ENCODE measurements at regions not wholly inside any gene's neighbourhood (a gene's known extent, or its start where the extent isn't known, plus 50 kb on each side); places are given as distances from the start of the nearest gene placed in this dataset.

- BruUV-seq (replicated peaks): no TSS peak
- no peaks in the 10 kb centered on the region for H3K9me3 ChIP-seq (ENCODE audit: control insufficient read depth in 1 of 2, insufficient read depth in 1 of 2, low read depth in 1 of 2, low read length in 2 of 2)
- ATAC-seq: no peak
- RAD21 ChIA-PET (ENCODE audit: low non-redundant PET in 1 of 2, low total read pairs in 2 of 2, uncharacterized antibody in 2 of 2, unreplicated experiment in 2 of 2): no interaction called here
- intact Hi-C loops (cut with micrococcal nuclease): no loop called here
- no peak overlapping the region for H2AFZ ChIP-seq (ENCODE audit: low read depth, low read length, poor library complexity, severe bottlenecking)
- CTCF ChIA-PET: no interaction called here
- no peaks in the 10 kb centered on the region for H3K79me2 ChIP-seq (ENCODE audit: insufficient read depth, low read length)
- H4K20me1 ChIP-seq (ENCODE audit: insufficient read depth): no peaks in the 10 kb centered on the region
- H3K4me1 ChIP-seq (ENCODE audit: control insufficient read depth in 1 of 2, insufficient read depth in 2 of 2, low read length in 2 of 2): no peaks in the 10 kb centered on the region
- no peaks in the 10 kb centered on the region for H3K9me2 ChIP-seq (ENCODE audit: insufficient read depth)
- POLR2A ChIA-PET: no interaction called here
- no peak overlapping the region for H3K4me3 ChIP-seq (replicated peaks in 1 of 2; ENCODE audit: low read depth in 1 of 2, low read length in 2 of 2)
- no peaks in the 10 kb centered on the region for H3K27me3 ChIP-seq (ENCODE audit: insufficient read depth, low read length)
- no peaks in the 10 kb centered on the region for H3K36me3 ChIP-seq (ENCODE audit: control insufficient read depth in 1 of 2, insufficient read depth in 2 of 2, low read length in 2 of 2)
- no peak for TF ChIP-seq JUND (IDR thresholded peaks at IDR 0.05)
- H3K4me2 ChIP-seq (ENCODE audit: low read length): no peak overlapping the region
- no peak for DNase-seq (ENCODE audit: low read depth, low spot score)
- no peak overlapping the region for H3K27ac ChIP-seq (ENCODE audit: low read depth, low read length)
- no peak overlapping the region for H3K9ac ChIP-seq (ENCODE audit: low read length)
Measured at GRCh38 chr3:102084704-102085103, 235.4 kb downstream of the NFKBIZ start.

GRCh38 chr3:102085431-102086176, 236.3 kb downstream of the NFKBIZ start:
- TF ChIP-seq RAD21 (IDR thresholded peaks at IDR 0.05; ENCODE audit: low read depth) (no peak), EZH2 (IDR thresholded peaks at IDR 0.05) (no peak), TCF7L2 (IDR thresholded peaks at IDR 0.05; ENCODE audit: borderline replicate concordance, extremely low read depth, insufficient read depth, insufficient read length) (no peak), ZBTB33 (IDR thresholded peaks at IDR 0.05; ENCODE audit: extremely low read depth, insufficient replicate concordance, low read length) (no peak), POLR2AphosphoS5 (IDR thresholded peaks at IDR 0.05; ENCODE audit: low read depth, low read length) (no peak)
- Histone ChIP-seq H3K36me3 (ENCODE audit: control insufficient read depth in 1 of 2, insufficient read depth in 2 of 2, low read length in 2 of 2) (no peaks in the 10 kb centered on the region), H3K9ac (ENCODE audit: low read length) (no peak overlapping the region), H3K4me3 (replicated peaks in 1 of 2; ENCODE audit: low read depth in 1 of 2, low read length in 2 of 2) (no peak overlapping the region), H3K9me3 (ENCODE audit: control insufficient read depth in 1 of 2, insufficient read depth in 1 of 2, low read depth in 1 of 2, low read length in 2 of 2) (no peaks in the 10 kb centered on the region), H3K4me1 (ENCODE audit: control insufficient read depth in 1 of 2, insufficient read depth in 2 of 2, low read length in 2 of 2) (no peaks in the 10 kb centered on the region), H3K79me2 (ENCODE audit: insufficient read depth, low read length) (no peaks in the 10 kb centered on the region), H2AFZ (ENCODE audit: low read depth, low read length, poor library complexity, severe bottlenecking) (no peak overlapping the region), H4K20me1 (ENCODE audit: insufficient read depth) (no peaks in the 10 kb centered on the region), H3K4me2 (ENCODE audit: low read length) (no peak overlapping the region), H3K27me3 (ENCODE audit: insufficient read depth, low read length) (no peaks in the 10 kb centered on the region), H3K27ac (ENCODE audit: low read depth, low read length) (no peak overlapping the region), H3K9me2 (ENCODE audit: insufficient read depth) (no peaks in the 10 kb centered on the region)
- no peak for ATAC-seq
- intact Hi-C loops (cut with micrococcal nuclease): no loop called here
- DNase-seq (ENCODE audit: low read depth, low spot score): no peak
- RAD21 ChIA-PET (ENCODE audit: low non-redundant PET in 1 of 2, low total read pairs in 2 of 2, uncharacterized antibody in 2 of 2, unreplicated experiment in 2 of 2): no interaction called here
- CTCF ChIA-PET: no interaction called here
- no TSS peak for BruUV-seq (replicated peaks)
- POLR2A ChIA-PET: no interaction called here

Data from HCT116 (cell line).